ENCODE measurements at regions not wholly inside any gene's neighbourhood (a gene's known extent, or its start where the extent isn't known, plus 50 kb on each side); places are given as distances from the start of the nearest gene placed in this dataset.

- no peak overlapping the region for H3K27ac ChIP-seq
- no peak for TF ChIP-seq CTCF (IDR thresholded peaks at IDR 0.05)
- no peak for TF ChIP-seq ZFX (IDR thresholded peaks at IDR 0.05; ENCODE audit: borderline replicate concordance)
These were observed 305.3 kb downstream of the CSNK1G3 start for GRCh38 chr5:123817267-123817666.

GRCh38 chr5:123814801-123815470 lies 303.0 kb downstream of the CSNK1G3 start:
- peak overlapping the region; percentile 41 for H3K27ac ChIP-seq
- TF ChIP-seq CTCF (IDR thresholded peaks at IDR 0.05) (no peak), ZFX (IDR thresholded peaks at IDR 0.05; ENCODE audit: borderline replicate concordance) (no peak)

- TF ChIP-seq ZFX (IDR thresholded peaks at IDR 0.05; ENCODE audit: borderline replicate concordance): no peak
- TF ChIP-seq CTCF (IDR thresholded peaks at IDR 0.05): no peak
- H3K27ac ChIP-seq: peak overlapping the region; percentile 41
These were observed 302.1 kb downstream of the CSNK1G3 start for GRCh38 chr5:123813937-123814624.

- TF ChIP-seq ZFX (IDR thresholded peaks at IDR 0.05; ENCODE audit: borderline replicate concordance): no peak
- no peak for TF ChIP-seq CTCF (IDR thresholded peaks at IDR 0.05)
- no peak overlapping the region for H3K27ac ChIP-seq
These were observed 301.3 kb downstream of the CSNK1G3 start for GRCh38 chr5:123813264-123813663.

- H3K27ac ChIP-seq: no peak overlapping the region
- TF ChIP-seq CTCF (IDR thresholded peaks at IDR 0.05) (no peak), ZFX (IDR thresholded peaks at IDR 0.05; ENCODE audit: borderline replicate concordance) (no peak)
These were observed 299.9 kb downstream of the CSNK1G3 start for GRCh38 chr5:123811831-123812230.

GRCh38 chr5:123810746-123811340 lies 298.9 kb downstream of the CSNK1G3 start:
- no peak overlapping the region for H3K27ac ChIP-seq
- TF ChIP-seq ZFX (IDR thresholded peaks at IDR 0.05; ENCODE audit: borderline replicate concordance) (no peak), CTCF (IDR thresholded peaks at IDR 0.05) (no peak)

GRCh38 chr5:123810253-123810652 lies 298.3 kb downstream of the CSNK1G3 start:
- H3K27ac ChIP-seq: no peak overlapping the region
- TF ChIP-seq CTCF (IDR thresholded peaks at IDR 0.05): no peak
- no peak for TF ChIP-seq ZFX (IDR thresholded peaks at IDR 0.05; ENCODE audit: borderline replicate concordance)

Data from 22Rv1 (cell line).